Spleen (tissue), 11 donors: ENCODE measurements at regions not wholly inside any gene's neighbourhood (a gene's known extent, or its start where the extent isn't known, plus 50 kb on each side); places are given as distances from the start of the nearest gene placed in this dataset.

ENCODE experiments used
- DNase-seq: peaks from one replicate; pipeline ENCODE4 v3.0.0-alpha.2; 2020
- H3K27ac ChIP-seq, 8 donors: fragments of 200-600 bp; sonication (generic) in 7 of 8; 1 replicate in 4 of 8; 2 replicates in 4 of 8; pipeline versions ENCODE4 v1.5.0 to v1.8.0; 2016 to 2021; ENCODE audit warnings: inconsistent platforms in 4 of 8, mild to moderate bottlenecking in 4 of 8, moderate library complexity in 1 of 8
- H3K27me3 ChIP-seq, 7 donors: fragments of 200-600 bp; sonication (generic) in 6 of 7; replicated peaks in 1 of 7; 1 replicate in 4 of 7; 2 replicates in 3 of 7; pipeline versions ENCODE4 v1.5.0 to v1.8.0; 2016 to 2021; ENCODE audit warnings: inconsistent platforms in 3 of 7, mild to moderate bottlenecking in 1 of 7
- H3K36me3 ChIP-seq, 6 donors: fragments of 200-600 bp; sonication (generic) in 5 of 6; 1 replicate in 4 of 6; 2 replicates in 2 of 6; pipeline versions ENCODE4 v1.5.0 to v1.8.0; 2016 to 2021; ENCODE audit warnings: inconsistent platforms in 2 of 6
- H3K4me1 ChIP-seq, 6 donors: fragments of 200-600 bp; sonication (generic) in 5 of 6; 1 replicate in 3 of 6; 2 replicates in 3 of 6; pipeline versions ENCODE4 v1.5.0 to v1.8.0; 2016 to 2021; ENCODE audit warnings: inconsistent platforms in 3 of 6
- H3K4me3 ChIP-seq, 8 donors: fragments of 200-600 bp; sonication (generic) in 7 of 8; 1 replicate in 4 of 8; 2 replicates in 4 of 8; pipeline versions ENCODE4 v1.5.0 to v1.8.0; 2016 to 2021; ENCODE audit warnings: inconsistent platforms in 4 of 8, mild to moderate bottlenecking in 4 of 8, moderate library complexity in 2 of 8
- H3K9me3 ChIP-seq, 8 donors: fragments of 200-600 bp; sonication (generic) in 7 of 8; 1 replicate in 4 of 8; 2 replicates in 4 of 8; pipeline versions ENCODE4 v1.5.0 to v1.8.0; 2016 to 2021; ENCODE audit warnings: inconsistent platforms in 4 of 8
- POLR2A ChIP-seq, 3 donors: fragments of 450-650 bp; IDR thresholded peaks; one replicate each; pipeline ENCODE4 v1.5.1; 2017; ENCODE audit warnings: antibody characterized with exemption in 3 of 3, mild to moderate bottlenecking in 1 of 3
- POLR2AphosphoS5 ChIP-seq, 3 donors: sonication (generic); formaldehyde crosslinking; IDR thresholded peaks; one replicate each; pipeline ENCODE4 v1.5.1; 2017; ENCODE audit warnings: antibody characterized with exemption in 3 of 3
- WGBS, 5 donors: extraction: QIAGEN DNeasy Blood & Tissue Kit in 3 of 5; methylation state at CpG; one replicate each; pipeline versions ENCODE4 v1.1.5 to v1.1.7; 2013 to 2018; 5-methylcytosine and 5-hydroxymethylcytosine counted together
- intact Hi-C: fragments of 100-400 bp; cut with DNase I; formaldehyde crosslinking; loops from one replicate; pipeline ENCODE4 v1.15.0; 2023; ENCODE audit warnings: low total_unique reads
- TF ChIP-seq, protein P1 (sequence below), 11 experiments: fragments of 200-600 bp in 7 of 11; fragments of 450-650 bp in 4 of 11; sonication (generic) in 4 of 11; IDR thresholded peaks in 8 of 11; conservative IDR thresholded peaks in 3 of 11; 1 replicate in 7 of 11; 2 replicates in 4 of 11; pipeline versions ENCODE4 v1.4.0 to v1.8.0; 2016 to 2021; ENCODE audit warnings: antibody characterized with exemption in 11 of 11, inconsistent platforms in 4 of 11, mild to moderate bottlenecking in 1 of 11
- donor health status: healthy with polysubstance abuse.
- donor health status: DM: no; HTN: no; CAD: no; lungs with moderate emphysema.
- donor health status: DM: no; HTN: no; CAD: no.
- donor health status: Bipolar disorder and iron deficiency.
- donor health status: healthy.
- donor health status: DM: no; HTN: no; CAD: no.
- donor health status: DM: yes; HTN: yes; CAD: no.

- no peak for DNase-seq
- Histone ChIP-seq H3K4me1 (no peaks in the 10 kb centered on the region), H3K36me3 (no peaks in the 10 kb centered on the region), H3K27me3 (no peaks in the 10 kb centered on the region), H3K4me3 (no peak overlapping the region), H3K9me3 (peaks cover 0 to 9% (median 0%) of the 10 kb centered on the region in 8 donors), H3K27ac (no peak overlapping the region)
- 78 to 93% (median 85%) methylated on average over 3 of the region's 3 CpGs for WGBS, 5 donors
- intact Hi-C loops, result no loop called here
- TF ChIP-seq POLR2A (IDR thresholded peaks at IDR 0.05), result no peak
- TF ChIP-seq, protein P1, sequence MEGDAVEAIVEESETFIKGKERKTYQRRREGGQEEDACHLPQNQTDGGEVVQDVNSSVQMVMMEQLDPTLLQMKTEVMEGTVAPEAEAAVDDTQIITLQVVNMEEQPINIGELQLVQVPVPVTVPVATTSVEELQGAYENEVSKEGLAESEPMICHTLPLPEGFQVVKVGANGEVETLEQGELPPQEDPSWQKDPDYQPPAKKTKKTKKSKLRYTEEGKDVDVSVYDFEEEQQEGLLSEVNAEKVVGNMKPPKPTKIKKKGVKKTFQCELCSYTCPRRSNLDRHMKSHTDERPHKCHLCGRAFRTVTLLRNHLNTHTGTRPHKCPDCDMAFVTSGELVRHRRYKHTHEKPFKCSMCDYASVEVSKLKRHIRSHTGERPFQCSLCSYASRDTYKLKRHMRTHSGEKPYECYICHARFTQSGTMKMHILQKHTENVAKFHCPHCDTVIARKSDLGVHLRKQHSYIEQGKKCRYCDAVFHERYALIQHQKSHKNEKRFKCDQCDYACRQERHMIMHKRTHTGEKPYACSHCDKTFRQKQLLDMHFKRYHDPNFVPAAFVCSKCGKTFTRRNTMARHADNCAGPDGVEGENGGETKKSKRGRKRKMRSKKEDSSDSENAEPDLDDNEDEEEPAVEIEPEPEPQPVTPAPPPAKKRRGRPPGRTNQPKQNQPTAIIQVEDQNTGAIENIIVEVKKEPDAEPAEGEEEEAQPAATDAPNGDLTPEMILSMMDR (IDR thresholded peaks at IDR 0.05 in 8 of 11, conservative IDR thresholded peaks at IDR 0.05 in 3 of 11), result no peak
- TF ChIP-seq POLR2AphosphoS5 (IDR thresholded peaks at IDR 0.05), result no peak
Measured at GRCh38 chr5:18686253-18686652, 1052.0 kb downstream of the TAF11L14 start.

- DNase-seq, result no peak
- 87 to 95% (median 91%) methylated on average over 2 of the region's 2 CpGs for WGBS, 5 donors
- Histone ChIP-seq H3K4me1 (no peaks in the 10 kb centered on the region), H3K27ac (no peak overlapping the region), H3K9me3 (no peaks in the 10 kb centered on the region), H3K27me3 (no peaks in the 10 kb centered on the region), H3K4me3 (no peak overlapping the region), H3K36me3 (no peaks in the 10 kb centered on the region)
- TF ChIP-seq POLR2A (IDR thresholded peaks at IDR 0.05) (no peak), POLR2AphosphoS5 (IDR thresholded peaks at IDR 0.05) (no peak)
- TF ChIP-seq, protein P1 (IDR thresholded peaks at IDR 0.05 in 8 of 11, conservative IDR thresholded peaks at IDR 0.05 in 3 of 11), result no peak
- intact Hi-C loops, result no loop called here
Measured at GRCh38 chr5:18687429-18687828, 1053.2 kb downstream of the TAF11L14 start.

- no peak for DNase-seq
- no peaks in the 10 kb centered on the region for H3K36me3 ChIP-seq
- WGBS, 5 donors, result 72 to 79% (median 77%) methylated on average over 1 of the region's 1 CpG
- intact Hi-C loops, result no loop called here
- no peaks in the 10 kb centered on the region for H3K9me3 ChIP-seq
- no peak overlapping the region for H3K4me3 ChIP-seq
- H3K4me1 ChIP-seq, result peaks cover 5 to 34% (median 14%) of the 10 kb centered on the region in 6 donors
- TF ChIP-seq, protein P1 (IDR thresholded peaks at IDR 0.05 in 8 of 11, conservative IDR thresholded peaks at IDR 0.05 in 3 of 11), result no peak
- TF ChIP-seq POLR2A (IDR thresholded peaks at IDR 0.05) (no peak), POLR2AphosphoS5 (IDR thresholded peaks at IDR 0.05) (no peak)
- H3K27me3 ChIP-seq, result no peaks in the 10 kb centered on the region
- H3K27ac ChIP-seq, result no peak overlapping the region
Measured at GRCh38 chr5:18699681-18700080, 1065.4 kb downstream of the TAF11L14 start.

GRCh38 chr5:18702821-18703220 is 1068.6 kb downstream of the TAF11L14 start:
- DNase-seq, result no peak
- WGBS, 5 donors, result 5 to 20% (median 11%) methylated on average over 1 of the region's 1 CpG
- TF ChIP-seq, protein P1 (IDR thresholded peaks at IDR 0.05 in 8 of 11, conservative IDR thresholded peaks at IDR 0.05 in 3 of 11), result no peak
- TF ChIP-seq POLR2AphosphoS5 (IDR thresholded peaks at IDR 0.05), result no peak
- TF ChIP-seq POLR2A (IDR thresholded peaks at IDR 0.05), result no peak
- Histone ChIP-seq H3K27ac (no peak overlapping the region), H3K27me3 (no peaks in the 10 kb centered on the region), H3K9me3 (no peaks in the 10 kb centered on the region), H3K4me3 (no peak overlapping the region), H3K36me3 (no peaks in the 10 kb centered on the region), H3K4me1 (peaks cover 5 to 30% (median 11%) of the 10 kb centered on the region in 6 donors)
- intact Hi-C loops, result no loop called here
